ENCODE measurements at regions not wholly inside any gene's neighbourhood (a gene's known extent, or its start where the extent isn't known, plus 50 kb on each side); places are given as distances from the start of the nearest gene placed in this dataset.

DNA sequence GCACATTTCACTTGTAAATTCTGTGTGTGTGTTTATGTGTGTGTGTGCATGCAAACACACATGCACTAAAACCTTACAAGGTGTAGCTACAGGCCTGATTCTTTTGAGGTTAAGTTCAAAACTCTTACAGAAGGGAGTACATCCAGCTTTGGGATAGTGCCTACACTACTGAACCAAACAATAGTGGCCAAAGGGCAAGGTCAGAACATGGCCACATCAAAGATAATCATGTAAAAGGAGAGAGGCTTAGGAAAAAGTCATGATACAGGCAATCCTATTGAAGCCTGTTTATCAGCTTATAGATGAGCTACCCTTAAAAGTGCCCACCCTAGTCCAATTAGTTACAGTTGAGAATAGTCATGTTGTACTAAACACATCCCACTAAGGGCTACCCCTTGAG is 139.6 kb downstream of the IDS start:
- TF ChIP-seq POLR2A (IDR thresholded peaks at IDR 0.05) = no peak
- TF ChIP-seq, protein P1, sequence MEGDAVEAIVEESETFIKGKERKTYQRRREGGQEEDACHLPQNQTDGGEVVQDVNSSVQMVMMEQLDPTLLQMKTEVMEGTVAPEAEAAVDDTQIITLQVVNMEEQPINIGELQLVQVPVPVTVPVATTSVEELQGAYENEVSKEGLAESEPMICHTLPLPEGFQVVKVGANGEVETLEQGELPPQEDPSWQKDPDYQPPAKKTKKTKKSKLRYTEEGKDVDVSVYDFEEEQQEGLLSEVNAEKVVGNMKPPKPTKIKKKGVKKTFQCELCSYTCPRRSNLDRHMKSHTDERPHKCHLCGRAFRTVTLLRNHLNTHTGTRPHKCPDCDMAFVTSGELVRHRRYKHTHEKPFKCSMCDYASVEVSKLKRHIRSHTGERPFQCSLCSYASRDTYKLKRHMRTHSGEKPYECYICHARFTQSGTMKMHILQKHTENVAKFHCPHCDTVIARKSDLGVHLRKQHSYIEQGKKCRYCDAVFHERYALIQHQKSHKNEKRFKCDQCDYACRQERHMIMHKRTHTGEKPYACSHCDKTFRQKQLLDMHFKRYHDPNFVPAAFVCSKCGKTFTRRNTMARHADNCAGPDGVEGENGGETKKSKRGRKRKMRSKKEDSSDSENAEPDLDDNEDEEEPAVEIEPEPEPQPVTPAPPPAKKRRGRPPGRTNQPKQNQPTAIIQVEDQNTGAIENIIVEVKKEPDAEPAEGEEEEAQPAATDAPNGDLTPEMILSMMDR (IDR thresholded peaks at IDR 0.05) = no peak
